HG03439 (cell line): ENCODE measurements at regions not wholly inside any gene's neighbourhood (a gene's known extent, or its start where the extent isn't known, plus 50 kb on each side); places are given as distances from the start of the nearest gene placed in this dataset.
"Not testable (repeated sequence)": the region's sequence is repeated elsewhere in the genome, so short reads cannot be mapped to it uniquely, and the experiment has no call there.

Source experiments
- ATAC-seq: cut with Tn5 transposase; IDR thresholded peaks from one replicate; pipeline ENCODE4 v1.9.1; 2021; ENCODE audit warnings: mild to moderate bottlenecking, moderate library complexity; ENCODE audit not compliant: unreplicated experiment

DNA sequence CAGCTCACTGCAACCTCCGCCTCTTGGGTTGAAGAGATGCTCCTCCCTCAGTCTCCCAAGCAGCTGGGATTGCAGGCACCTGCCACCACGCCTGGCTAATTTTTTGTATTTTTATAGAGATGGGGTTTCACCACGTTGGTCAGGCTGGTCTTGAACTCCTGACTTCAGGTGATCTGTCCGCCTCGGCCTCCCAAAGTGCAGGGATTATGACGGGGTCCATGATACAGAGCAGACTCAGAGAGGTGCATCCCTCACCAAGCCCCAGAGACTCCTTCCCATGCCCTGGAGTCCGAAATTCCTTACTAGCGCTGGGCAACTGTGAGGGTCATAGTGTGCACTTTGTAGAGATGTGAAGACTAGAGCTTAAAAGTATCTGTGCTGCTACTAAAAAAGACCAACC is 99.8 kb upstream of the IRX4 start:
- not testable (repeated sequence) for ATAC-seq

GRCh38 chr5:1975898-1976765 is 93.4 kb upstream of the IRX4 start:
- ATAC-seq, result no peak

GRCh38 chr5:1975406-1975715 is 92.6 kb upstream of the IRX4 start:
- ATAC-seq, result no peak

DNA sequence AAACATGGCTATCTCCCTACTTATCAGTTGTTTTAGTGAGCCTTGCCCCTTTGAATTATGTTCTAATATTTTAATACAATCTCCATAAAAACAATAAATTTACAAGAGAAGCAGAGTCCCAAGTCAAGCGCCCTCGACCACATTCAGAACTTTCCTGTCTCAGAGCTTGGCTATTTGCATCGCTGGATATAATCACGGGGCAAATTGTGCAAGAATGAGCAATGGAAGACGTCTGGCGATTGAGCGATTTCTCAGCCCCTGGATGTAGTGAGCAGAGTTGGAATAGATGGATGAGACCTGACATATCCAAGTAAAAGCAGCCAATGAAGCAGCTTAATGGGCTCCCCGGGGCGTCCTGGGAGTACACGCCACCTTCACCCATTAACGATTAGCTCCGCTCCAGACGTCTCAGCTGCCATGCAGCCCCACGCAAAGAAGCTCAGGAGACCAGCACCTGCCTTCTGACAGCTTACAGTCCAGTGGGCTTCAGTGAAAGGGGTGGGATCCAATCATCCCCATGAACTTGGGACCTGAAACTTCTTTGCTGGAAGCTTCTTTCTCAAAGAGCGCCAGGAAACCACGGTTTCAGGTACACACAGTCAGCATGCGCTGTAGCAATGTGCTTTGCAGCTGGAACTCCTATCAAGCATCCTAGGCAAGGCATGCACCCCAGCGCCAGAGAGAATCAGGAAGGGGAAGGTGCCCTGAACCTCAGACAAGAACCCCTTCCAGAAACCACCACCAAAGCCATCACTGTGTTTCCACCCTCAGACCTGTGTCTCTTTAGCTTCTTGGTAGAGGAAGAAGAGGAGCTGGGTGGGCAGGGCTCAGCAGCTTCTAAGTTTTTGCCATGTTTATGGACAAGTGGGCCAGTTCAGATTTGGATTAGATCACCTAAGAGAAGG is 92.0 kb upstream of the IRX4 start:
- ATAC-seq, result no peak

- no peak for ATAC-seq
Observed at GRCh38 chr5:1974081-1974480, 91.4 kb upstream of the IRX4 start.

DNA sequence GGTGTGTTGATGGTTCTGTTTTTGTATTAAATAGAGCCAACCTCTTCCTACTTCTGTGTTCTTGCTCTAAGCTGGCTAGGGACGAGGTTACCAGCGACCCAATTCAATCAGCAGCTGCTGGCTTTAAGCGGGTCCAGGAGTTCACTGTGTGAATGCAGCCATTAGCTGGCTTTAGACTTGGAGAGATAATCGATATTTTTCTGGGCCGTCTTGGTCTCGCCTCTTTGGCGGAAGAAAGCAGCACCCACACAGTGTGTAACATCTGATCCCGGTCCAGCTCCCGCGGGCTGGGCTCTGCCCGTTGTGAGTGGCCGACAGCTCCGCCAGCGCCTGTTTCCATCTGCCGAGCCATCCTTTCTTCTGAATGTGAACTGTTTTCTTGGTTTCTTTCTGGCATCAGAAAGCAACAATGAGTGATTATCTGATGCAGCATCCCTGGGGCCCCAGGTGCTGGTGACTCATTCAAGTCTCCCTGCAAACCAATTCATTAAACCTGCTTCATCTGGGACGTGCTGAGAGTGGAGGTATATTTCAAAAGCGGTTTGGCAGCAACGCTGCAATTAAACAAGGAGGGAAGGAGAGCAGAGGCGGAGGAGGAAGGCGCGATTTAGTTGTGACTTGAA is 90.8 kb upstream of the IRX4 start:
- no peak for ATAC-seq

- ATAC-seq, result no peak
Observed at GRCh38 chr5:1971944-1972343, 89.2 kb upstream of the IRX4 start.

GRCh38 chr5:1967736-1968135 is 85.0 kb upstream of the IRX4 start:
- no peak for ATAC-seq

DNA sequence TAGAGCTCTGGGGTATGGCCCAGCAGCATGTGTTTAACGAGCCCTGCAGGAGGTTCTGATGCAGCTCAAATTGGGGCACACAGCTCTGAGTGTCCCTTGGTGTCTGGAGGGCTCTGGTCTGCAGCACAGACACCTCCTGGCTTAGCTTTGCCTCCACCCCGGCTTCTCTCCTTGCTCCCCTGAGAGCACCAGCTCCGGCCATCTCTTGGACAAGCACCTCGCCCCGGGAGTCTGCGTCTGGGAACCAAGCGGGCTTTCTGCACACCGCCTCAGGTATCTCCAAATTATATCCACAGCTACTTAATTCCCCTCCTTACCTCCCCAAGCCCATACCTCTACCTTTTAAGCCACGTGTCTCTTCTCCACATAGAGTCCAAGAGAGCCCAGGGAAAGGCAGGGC is 83.7 kb upstream of the IRX4 start:
- no peak for ATAC-seq

GRCh38 chr5:1965925-1966324 is 83.2 kb upstream of the IRX4 start:
- ATAC-seq, result no peak

DNA sequence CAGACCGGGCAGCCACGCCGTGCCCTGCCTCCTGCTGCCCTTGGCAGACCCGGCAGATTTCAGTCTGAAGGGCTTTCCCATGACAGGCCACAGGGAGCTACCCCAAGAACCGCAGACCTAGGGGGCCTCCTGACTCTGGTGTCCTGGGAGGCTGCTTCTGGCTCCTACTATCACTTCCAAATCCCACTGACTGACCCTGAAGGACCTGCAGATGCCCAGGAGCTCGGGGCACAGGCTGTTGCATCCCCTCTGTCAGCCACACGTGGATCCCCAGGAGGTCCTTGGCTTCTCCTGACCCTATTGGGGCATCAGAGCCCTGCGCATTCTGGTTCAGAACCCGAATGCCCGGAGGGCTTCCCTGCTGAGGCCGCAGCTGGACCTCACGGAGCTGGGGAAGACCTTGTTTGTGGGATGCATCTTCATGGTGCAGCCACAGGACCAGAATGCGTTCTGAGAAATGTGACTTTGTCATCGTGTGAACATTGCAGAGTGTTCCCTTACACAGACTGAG is 81.3 kb upstream of the IRX4 start:
- no peak for ATAC-seq

- ATAC-seq, result no peak
Observed at GRCh38 chr5:1963358-1963757, 80.6 kb upstream of the IRX4 start.

- no peak for ATAC-seq
Observed at GRCh38 chr5:1962619-1963355, 80.1 kb upstream of the IRX4 start.

GRCh38 chr5:1961952-1962595 is 79.3 kb upstream of the IRX4 start:
- no peak for ATAC-seq

DNA sequence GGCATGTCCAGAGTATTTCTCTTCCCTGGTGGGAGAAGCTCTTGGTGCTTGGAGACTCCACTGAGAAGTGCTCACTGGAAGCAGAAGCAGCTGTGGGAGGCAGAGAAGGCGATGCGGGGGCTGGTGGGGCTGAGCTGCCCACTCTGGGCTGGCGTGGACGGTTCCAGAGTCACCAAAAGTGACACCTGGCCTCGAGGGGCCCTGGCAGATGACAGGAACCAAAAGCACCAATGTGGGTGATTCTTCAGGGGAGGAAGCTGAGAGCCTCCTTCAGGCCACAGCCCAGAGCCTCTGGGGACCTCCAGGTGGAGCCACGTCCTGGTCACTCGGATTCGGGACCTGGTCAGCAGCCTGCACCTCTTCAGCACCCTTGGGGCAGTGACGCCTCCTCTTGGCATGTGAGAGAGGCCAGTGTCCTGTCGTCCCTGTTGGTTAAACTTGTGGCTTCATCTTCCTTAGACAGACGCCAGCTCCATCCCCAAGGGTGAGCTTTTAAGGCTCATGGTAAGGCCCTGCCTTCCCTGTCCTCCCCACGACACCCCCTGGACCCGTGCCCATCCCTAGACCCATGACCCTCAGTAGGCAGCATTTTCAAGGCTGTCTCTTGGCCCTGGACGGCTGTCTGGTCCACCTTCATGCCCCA is 78.7 kb upstream of the IRX4 start:
- no peak for ATAC-seq

GRCh38 chr5:1960595-1961303 is 78.0 kb upstream of the IRX4 start:
- no peak for ATAC-seq

DNA sequence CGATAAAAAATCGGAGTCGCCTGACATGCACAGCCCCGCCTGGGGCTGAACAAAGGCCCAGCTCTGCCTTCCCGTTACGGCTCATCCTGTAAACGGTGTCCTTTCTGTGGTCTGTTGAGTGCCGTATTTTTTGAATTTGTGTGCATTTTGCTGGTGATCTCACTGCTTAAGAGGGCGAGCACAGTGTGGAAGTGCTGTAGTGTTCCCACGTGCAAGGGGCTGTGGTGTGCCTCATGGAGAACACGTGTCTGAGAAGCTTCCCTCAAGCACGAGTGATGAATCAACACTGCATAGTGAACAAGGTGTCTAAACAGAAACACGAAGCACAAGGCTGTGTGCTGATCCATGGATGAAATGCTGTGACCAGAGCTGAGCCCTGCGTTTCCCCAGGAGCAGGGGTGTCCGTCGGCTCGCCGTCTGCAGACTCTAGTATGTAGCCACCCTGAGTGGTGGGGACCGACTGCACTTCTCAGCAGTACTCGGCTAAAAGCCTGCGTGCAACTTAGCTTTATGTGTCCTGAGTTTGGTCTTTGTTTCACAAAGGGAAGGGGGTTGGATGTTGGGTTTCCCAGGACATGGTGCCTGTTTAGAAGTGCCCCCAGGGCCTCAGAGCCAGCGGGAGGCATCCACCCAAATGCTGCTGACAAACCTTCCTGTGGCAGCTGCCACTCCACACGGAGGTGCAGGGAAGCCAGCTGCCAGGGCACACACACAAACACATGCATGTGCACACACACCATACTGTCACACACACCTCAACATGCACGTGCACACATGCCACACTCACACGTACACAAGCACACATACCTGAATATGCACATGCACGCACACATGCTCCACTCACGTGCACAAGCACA is 77.2 kb upstream of the IRX4 start:
- no peak for ATAC-seq

DNA sequence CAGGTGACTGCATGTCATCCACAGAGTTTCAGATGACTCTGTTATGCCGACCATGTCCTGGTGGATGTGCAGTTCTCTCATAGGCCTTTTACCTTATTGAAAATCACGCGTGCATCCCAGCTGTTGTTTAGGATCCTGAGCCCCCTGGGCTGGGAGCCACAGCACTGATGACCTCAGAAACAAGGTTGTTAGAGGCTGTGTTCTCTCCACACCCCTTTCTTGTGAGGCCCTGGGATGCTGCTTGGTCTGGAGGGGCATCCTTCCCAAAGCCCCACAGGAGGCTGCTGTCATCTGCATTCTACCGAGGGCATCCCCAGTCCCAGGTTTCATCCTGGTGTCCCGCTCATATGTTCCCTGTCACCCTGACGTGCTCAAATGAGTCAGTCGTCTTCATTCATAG is 76.5 kb upstream of the IRX4 start:
- ATAC-seq, result no peak
